Body of pancreas (tissue), 4 donors: ENCODE measurements at regions not wholly inside any gene's neighbourhood (a gene's known extent, or its start where the extent isn't known, plus 50 kb on each side); places are given as distances from the start of the nearest gene placed in this dataset.

Experiments
- ATAC-seq: fragments of 150-250 bp; one replicate; pipeline ENCODE4 v1.9.1; 2016
- DNase-seq, 4 donors: peaks; one replicate each; pipeline ENCODE4 v3.0.0-alpha.2; 2019
- H3K27ac ChIP-seq, 4 donors: fragments of 200-600 bp; sonication (generic); 1 replicate in 3 of 4; 2 replicates in 1 of 4; pipeline versions ENCODE4 v1.5.1 to v1.6.1; 2016 to 2019; ENCODE audit warnings: mild to moderate bottlenecking in 1 of 4, mixed read lengths in 1 of 4, moderate library complexity in 1 of 4
- H3K27me3 ChIP-seq, 2 donors: fragments of 200-600 bp; sonication (generic); one replicate each; pipeline ENCODE4 v1.6.0; 2016; ENCODE audit warnings: mild to moderate bottlenecking in 1 of 2
- H3K36me3 ChIP-seq, 2 donors: fragments of 200-600 bp; sonication (generic); replicated peaks in 1 of 2; 2 replicates each; pipeline ENCODE4 v1.5.1; 2016; ENCODE audit warnings: low read depth in 2 of 2; ENCODE audit not compliant: insufficient read depth in 1 of 2
- H3K4me1 ChIP-seq: fragments of 200-600 bp; sonication (generic); one replicate; pipeline ENCODE4 v1.6.0; 2016
- H3K4me3 ChIP-seq, 2 donors: fragments of 200-600 bp; sonication (generic); 1 replicate in 1 of 2; 2 replicates in 1 of 2; pipeline ENCODE4 v1.5.1; 2016 to 2019
- H3K9me3 ChIP-seq, 3 donors: fragments of 200-600 bp; sonication (generic); 1 replicate in 2 of 3; 2 replicates in 1 of 3; pipeline ENCODE4 v1.5.1; 2016
- CTCF ChIP-seq, 7 experiments: fragments of 450-650 bp in 4 of 7; fragments of 200-600 bp in 3 of 7; sonication (generic) in 3 of 7; IDR thresholded peaks; one replicate each; pipeline ENCODE4 v1.5.1; 2016 to 2019; ENCODE audit warnings: antibody characterized with exemption in 7 of 7
- POLR2A ChIP-seq, 3 donors: fragments of 450-650 bp; IDR thresholded peaks; one replicate each; pipeline ENCODE4 v1.6.1; 2016; ENCODE audit warnings: antibody characterized with exemption in 3 of 3, mild to moderate bottlenecking in 2 of 3
- WGBS, 2 donors: methylation state at CpG; one replicate each; pipeline ENCODE4 v1.1.5; 2017; 5-methylcytosine and 5-hydroxymethylcytosine counted together
- intact Hi-C: fragments of 100-400 bp; cut with DNase I; formaldehyde crosslinking; loops from one replicate; pipeline ENCODE4 v1.15.1; 2023

GRCh38 chr5:176711883-176712282 is 64.6 kb downstream of the TSPAN17 start:
- no peak for DNase-seq
- H3K9me3 ChIP-seq: no peaks in the 10 kb centered on the region
- WGBS, 2 donors: 11 to 16% methylated on average over 7 of the region's 7 CpGs
- H3K4me3 ChIP-seq: no peak overlapping the region
- H3K27me3 ChIP-seq: no peaks in the 10 kb centered on the region
- ATAC-seq: no peak
- intact Hi-C loops: no loop called here
- no peak for TF ChIP-seq CTCF (IDR thresholded peaks at IDR 0.05)
- no peak for TF ChIP-seq POLR2A (IDR thresholded peaks at IDR 0.05)
- H3K27ac ChIP-seq: no peak overlapping the region
- H3K36me3 ChIP-seq: no peaks in the 10 kb centered on the region
- H3K4me1 ChIP-seq: no peaks in the 10 kb centered on the region

- intact Hi-C loops: no loop called here
- 25 to 35% methylated on average over 17 of the region's 17 CpGs for WGBS, 2 donors
- H3K27ac ChIP-seq: no peak overlapping the region
These were observed 65.4 kb downstream of the TSPAN17 start for GRCh38 chr5:176712546-176713304.

GRCh38 chr5:176713409-176713808 is 66.1 kb downstream of the TSPAN17 start:
- H3K27ac ChIP-seq: no peak overlapping the region
- DNase-seq: no peak
- TF ChIP-seq CTCF (IDR thresholded peaks at IDR 0.05) (no peak), POLR2A (IDR thresholded peaks at IDR 0.05) (no peak)
- WGBS, 2 donors: 74 to 82% methylated on average over 5 to 6 of the region's 6 CpGs
- intact Hi-C loops: no loop called here
- no peaks in the 10 kb centered on the region for H3K27me3 ChIP-seq
- H3K4me1 ChIP-seq: no peaks in the 10 kb centered on the region
- no peaks in the 10 kb centered on the region for H3K9me3 ChIP-seq
- H3K36me3 ChIP-seq: no peaks in the 10 kb centered on the region
- ATAC-seq: no peak
- H3K4me3 ChIP-seq: no peak overlapping the region

More at GRCh38 chr5:176712546-176713304, 65.4 kb downstream of the TSPAN17 start:
- no peaks in the 10 kb centered on the region for H3K9me3 ChIP-seq
- no peaks in the 10 kb centered on the region for H3K36me3 ChIP-seq
- ATAC-seq: no peak
- no peaks in the 10 kb centered on the region for H3K27me3 ChIP-seq
- H3K4me3 ChIP-seq: no peak overlapping the region
- no peaks in the 10 kb centered on the region for H3K4me1 ChIP-seq
- no peak for DNase-seq
- TF ChIP-seq POLR2A (IDR thresholded peaks at IDR 0.05) (no peak), CTCF (IDR thresholded peaks at IDR 0.05) (no peak)

- TF ChIP-seq POLR2A (IDR thresholded peaks at IDR 0.05) (no peak), CTCF (IDR thresholded peaks at IDR 0.05) (no peak)
- WGBS, 2 donors: 74 to 77% methylated on average over 4 of the region's 4 CpGs
- no peak for DNase-seq
- Histone ChIP-seq H3K4me3 (no peak overlapping the region), H3K4me1 (no peaks in the 10 kb centered on the region), H3K27ac (no peak overlapping the region), H3K36me3 (no peaks in the 10 kb centered on the region), H3K27me3 (no peaks in the 10 kb centered on the region), H3K9me3 (no peaks in the 10 kb centered on the region)
- intact Hi-C loops: no loop called here
- no peak for ATAC-seq
These were observed 66.8 kb downstream of the TSPAN17 start for GRCh38 chr5:176714067-176714466.

GRCh38 chr5:176716320-176716719 is 69.0 kb downstream of the TSPAN17 start:
- no peaks in the 10 kb centered on the region for H3K9me3 ChIP-seq
- intact Hi-C loops: no loop called here
- no peaks in the 10 kb centered on the region for H3K36me3 ChIP-seq
- no peak for ATAC-seq
- no peaks in the 10 kb centered on the region for H3K27me3 ChIP-seq
- 31 to 34% methylated on average over 4 of the region's 4 CpGs for WGBS, 2 donors
- TF ChIP-seq POLR2A (IDR thresholded peaks at IDR 0.05) (no peak), CTCF (IDR thresholded peaks at IDR 0.05) (no peak)
- DNase-seq: peak in 2 of 4 donors; percentile 16 to 22
- no peak overlapping the region for H3K27ac ChIP-seq
- no peaks in the 10 kb centered on the region for H3K4me1 ChIP-seq
- H3K4me3 ChIP-seq: no peak overlapping the region
